ENCODE measurements at regions not wholly inside any gene's neighbourhood (a gene's known extent, or its start where the extent isn't known, plus 50 kb on each side); places are given as distances from the start of the nearest gene placed in this dataset.

GRCh38 chr6:170019818-170020583, 268.6 kb downstream of the ERMARD start:
- TF ChIP-seq EZH2phosphoT487 (IDR thresholded peaks at IDR 0.05; ENCODE audit: borderline replicate concordance, low read length) = no peak
- no peak for TF ChIP-seq CTCF (IDR thresholded peaks at IDR 0.05; ENCODE audit: low read depth, low read length, poor library complexity, severe bottlenecking)
- Histone ChIP-seq H3F3A (ENCODE audit: control insufficient read depth, insufficient read depth) (no peaks in the 10 kb centered on the region), H3K79me2 (ENCODE audit: control insufficient read depth, low read length) (no peaks in the 10 kb centered on the region)

DNA sequence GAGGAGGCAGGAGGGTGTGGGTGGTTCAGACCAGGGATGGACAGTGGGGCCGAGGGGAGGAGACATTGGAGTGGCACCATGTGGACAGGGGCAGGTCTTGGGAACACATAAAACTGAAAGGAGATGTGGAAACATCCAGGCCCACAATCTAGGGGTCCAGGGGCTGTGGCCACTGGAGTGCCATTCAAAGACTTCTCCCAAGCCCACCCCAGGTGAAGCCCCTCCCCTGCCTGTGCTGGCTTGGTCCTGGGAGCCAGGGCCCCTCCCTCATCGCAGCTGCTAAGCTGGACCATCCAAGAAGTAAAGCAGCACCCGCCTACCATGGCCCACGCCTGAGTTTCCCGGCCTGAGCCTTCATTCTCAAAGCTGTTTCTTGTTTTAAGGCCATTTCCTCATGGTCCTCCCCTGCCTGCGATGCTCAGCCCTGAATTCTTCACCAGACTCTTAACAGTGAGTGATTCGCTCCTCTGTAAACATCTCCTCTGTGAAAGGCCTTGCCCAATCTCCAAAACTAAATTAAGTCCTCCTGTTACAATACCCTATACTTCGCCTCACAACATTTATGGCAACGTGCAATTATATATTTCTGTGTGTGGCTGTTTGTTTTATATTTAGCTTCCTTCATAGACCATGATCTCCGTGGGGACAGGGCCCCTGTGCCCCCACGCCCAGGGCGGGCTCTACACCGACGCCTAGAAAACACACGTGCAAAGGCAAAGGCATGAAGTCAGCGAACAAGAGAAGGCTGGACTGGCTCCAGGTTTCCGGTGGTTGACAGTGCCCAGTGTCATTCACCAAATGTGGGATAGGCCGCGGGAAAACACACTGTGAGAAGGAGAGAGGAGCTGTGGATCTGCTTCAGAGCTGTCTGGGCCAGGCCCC, 267.8 kb downstream of the ERMARD start:
- no peak overlapping the region for H3K4me2 ChIP-seq (ENCODE audit: low read length)
- H3K9me3 ChIP-seq (ENCODE audit: control insufficient read depth, insufficient read depth, low read length) = no peaks in the 10 kb centered on the region; the same call in 1 of the 2 replicates
- no peaks in the 10 kb centered on the region for H4K20me1 ChIP-seq (ENCODE audit: control insufficient read depth, insufficient read depth, low read depth, low read length)
- H3F3A ChIP-seq (ENCODE audit: control insufficient read depth, insufficient read depth) = no peaks in the 10 kb centered on the region
- peaks cover 22% of the 10 kb centered on the region for H3K27me3 ChIP-seq (ENCODE audit: control insufficient read depth, low read length)
- H3K4me1 ChIP-seq (ENCODE audit: control insufficient read depth, low read length) = no peaks in the 10 kb centered on the region
- H3K4me3 ChIP-seq (ENCODE audit: low read length) = no peak overlapping the region
- H3K36me3 ChIP-seq (ENCODE audit: control insufficient read depth, low read length) = no peaks in the 10 kb centered on the region
- TF ChIP-seq CTCF (IDR thresholded peaks at IDR 0.05; ENCODE audit: low read depth, low read length, poor library complexity, severe bottlenecking) = no peak
- TF ChIP-seq EZH2phosphoT487 (IDR thresholded peaks at IDR 0.05; ENCODE audit: borderline replicate concordance, low read length) = no peak
- H3K27ac ChIP-seq (ENCODE audit: low read depth, low read length) = no peak overlapping the region
- H3K79me2 ChIP-seq (ENCODE audit: control insufficient read depth, low read length) = no peaks in the 10 kb centered on the region
- H3K9me2 ChIP-seq (replicated peaks; ENCODE audit: control insufficient read depth, low read length) = no peaks in the 10 kb centered on the region

More at GRCh38 chr6:170019818-170020583, 268.6 kb downstream of the ERMARD start:
- H4K20me1 ChIP-seq (ENCODE audit: control insufficient read depth, insufficient read depth, low read depth, low read length) = no peaks in the 10 kb centered on the region
- H3K27me3 ChIP-seq (ENCODE audit: control insufficient read depth, low read length) = peaks cover 16% of the 10 kb centered on the region
- no peak overlapping the region for H3K27ac ChIP-seq (ENCODE audit: low read depth, low read length)
- no peaks in the 10 kb centered on the region; the same call in 1 of the 2 replicates for H3K9me3 ChIP-seq (ENCODE audit: control insufficient read depth, insufficient read depth, low read length)
- H3K4me1 ChIP-seq (ENCODE audit: control insufficient read depth, low read length) = no peaks in the 10 kb centered on the region
- no peak overlapping the region for H3K4me3 ChIP-seq (ENCODE audit: low read length)
- no peak overlapping the region for H3K4me2 ChIP-seq (ENCODE audit: low read length)
- H3K9me2 ChIP-seq (replicated peaks; ENCODE audit: control insufficient read depth, low read length) = no peaks in the 10 kb centered on the region
- no peaks in the 10 kb centered on the region for H3K36me3 ChIP-seq (ENCODE audit: control insufficient read depth, low read length)

- no peaks in the 10 kb centered on the region for H3K9me2 ChIP-seq (replicated peaks; ENCODE audit: control insufficient read depth, low read length)
Observed at GRCh38 chr6:170018422-170018935, 267.1 kb downstream of the ERMARD start.

More at GRCh38 chr6:170018422-170018935, 267.1 kb downstream of the ERMARD start:
- peaks cover 28% of the 10 kb centered on the region for H3K27me3 ChIP-seq (ENCODE audit: control insufficient read depth, low read length)
- no peaks in the 10 kb centered on the region for H3K79me2 ChIP-seq (ENCODE audit: control insufficient read depth, low read length)
- H3K9me3 ChIP-seq (ENCODE audit: control insufficient read depth, insufficient read depth, low read length) = no peaks in the 10 kb centered on the region; the same call in 1 of the 2 replicates
- no peak overlapping the region for H3K4me3 ChIP-seq (ENCODE audit: low read length)
- H3K27ac ChIP-seq (ENCODE audit: low read depth, low read length) = no peak overlapping the region
- H3F3A ChIP-seq (ENCODE audit: control insufficient read depth, insufficient read depth) = no peaks in the 10 kb centered on the region
- no peaks in the 10 kb centered on the region for H3K36me3 ChIP-seq (ENCODE audit: control insufficient read depth, low read length)
- no peak overlapping the region for H3K4me2 ChIP-seq (ENCODE audit: low read length)
- no peak for TF ChIP-seq CTCF (IDR thresholded peaks at IDR 0.05; ENCODE audit: low read depth, low read length, poor library complexity, severe bottlenecking)
- TF ChIP-seq EZH2phosphoT487 (IDR thresholded peaks at IDR 0.05; ENCODE audit: borderline replicate concordance, low read length) = no peak
- no peaks in the 10 kb centered on the region for H3K4me1 ChIP-seq (ENCODE audit: control insufficient read depth, low read length)
- no peaks in the 10 kb centered on the region for H4K20me1 ChIP-seq (ENCODE audit: control insufficient read depth, insufficient read depth, low read depth, low read length)
